Activated naive CD8-positive, alpha-beta T cell treated with anti-CD3 and anti-CD28 coated beads, Interleukin-2, amount 50 U/mL, for 16 hours (primary cell): ENCODE measurements at regions not wholly inside any gene's neighbourhood (a gene's known extent, or its start where the extent isn't known, plus 50 kb on each side); places are given as distances from the start of the nearest gene placed in this dataset.
"Not testable (repeated sequence)": the region's sequence is repeated elsewhere in the genome, so short reads cannot be mapped to it uniquely, and the experiment has no call there.

ENCODE experiments used
- DNase-seq: peaks from one replicate; pipeline ENCODE4 v3.0.0-alpha.2; 2020; ENCODE audit warnings: low read depth, low spot score

GRCh38 chr3:20403986-20404740 lies 218.2 kb upstream of the SGO1 start:
- DNase-seq: no peak

GRCh38 chr3:20401253-20401652 lies 215.2 kb upstream of the SGO1 start:
- DNase-seq: no peak

GRCh38 chr3:20400686-20401085 lies 214.7 kb upstream of the SGO1 start:
- no peak for DNase-seq

GRCh38 chr3:20400281-20400680 lies 214.3 kb upstream of the SGO1 start:
- DNase-seq: no peak

DNA sequence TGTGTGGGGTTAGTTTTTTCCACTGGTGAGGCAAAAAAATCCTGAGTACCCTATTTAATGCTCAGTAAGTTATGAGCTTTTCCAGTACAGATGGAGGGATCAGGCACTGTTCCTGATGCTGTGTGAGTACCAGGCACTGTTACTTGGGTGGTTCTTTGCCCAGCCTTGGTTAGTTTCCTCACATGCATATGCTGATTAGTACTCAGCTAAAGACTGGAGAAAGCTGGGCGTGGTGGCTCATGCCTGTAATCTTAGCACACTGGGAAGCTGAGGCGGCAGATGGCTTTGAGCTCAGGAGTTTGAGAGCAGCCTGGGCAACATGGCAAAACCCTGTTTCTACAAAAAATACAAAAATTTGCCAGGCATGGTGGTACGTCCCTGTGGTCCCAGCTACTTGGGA lies 210.3 kb upstream of the SGO1 start:
- no peak for DNase-seq

DNA sequence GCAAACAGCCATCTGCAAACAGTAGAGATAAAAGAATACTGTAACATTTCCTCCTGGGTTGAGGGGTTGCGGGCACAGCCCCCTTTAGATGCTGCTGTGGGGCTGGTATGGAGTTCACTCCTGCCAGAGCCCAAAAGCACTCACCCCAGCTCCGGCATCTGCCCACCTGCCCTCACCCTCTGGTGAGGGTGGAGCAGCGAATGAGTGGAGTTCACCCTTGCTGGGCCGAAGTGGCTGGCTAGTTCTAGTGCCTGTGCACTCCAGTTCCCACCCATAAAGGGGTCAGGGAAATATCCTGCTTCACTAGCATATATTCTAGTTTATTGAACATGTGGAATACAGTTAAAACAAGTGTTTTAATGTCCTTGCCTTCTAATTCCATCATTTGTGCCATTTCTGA lies 209.7 kb upstream of the SGO1 start:
- no peak for DNase-seq

DNA sequence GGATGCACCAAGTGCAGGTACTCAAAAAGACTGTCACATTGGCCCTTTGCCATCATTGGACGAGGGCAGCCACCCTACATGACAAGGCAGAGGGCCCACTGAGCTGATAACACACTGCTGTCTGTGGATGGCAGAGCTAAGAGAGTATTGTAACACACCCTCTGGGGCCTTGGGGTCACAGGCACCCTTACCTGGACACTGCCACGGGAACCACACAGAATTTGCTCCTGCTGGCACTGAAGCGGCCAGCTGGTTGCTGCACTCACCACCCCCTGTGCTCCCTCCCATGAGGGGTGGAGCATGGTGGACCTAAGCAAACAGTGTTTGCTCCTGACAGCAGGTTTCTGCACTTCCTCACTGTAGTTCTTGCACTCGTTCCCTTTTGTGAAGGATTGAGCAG lies 208.2 kb upstream of the SGO1 start:
- DNase-seq: no peak

- DNase-seq: no peak
Measured at GRCh38 chr3:20391644-20392043, 205.6 kb upstream of the SGO1 start.

DNA sequence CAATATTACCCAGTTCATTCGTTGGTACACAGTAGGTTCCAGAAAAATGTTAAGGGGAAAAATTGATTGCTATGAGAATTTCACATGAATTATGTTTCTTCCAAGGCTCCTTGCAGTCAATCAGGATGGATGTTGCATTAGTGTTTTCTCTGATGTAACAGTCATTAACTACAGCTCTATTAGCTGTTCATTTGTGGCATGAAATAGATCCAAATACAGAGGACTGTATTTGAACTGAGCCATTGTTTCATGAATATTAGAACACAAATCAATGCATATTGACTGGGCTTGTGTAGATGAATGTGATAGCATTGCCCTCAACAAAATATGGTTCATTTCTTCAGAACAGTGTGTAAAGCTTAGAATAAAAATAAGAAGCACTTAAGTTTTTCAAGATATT lies 203.0 kb upstream of the SGO1 start:
- DNase-seq: no peak

DNA sequence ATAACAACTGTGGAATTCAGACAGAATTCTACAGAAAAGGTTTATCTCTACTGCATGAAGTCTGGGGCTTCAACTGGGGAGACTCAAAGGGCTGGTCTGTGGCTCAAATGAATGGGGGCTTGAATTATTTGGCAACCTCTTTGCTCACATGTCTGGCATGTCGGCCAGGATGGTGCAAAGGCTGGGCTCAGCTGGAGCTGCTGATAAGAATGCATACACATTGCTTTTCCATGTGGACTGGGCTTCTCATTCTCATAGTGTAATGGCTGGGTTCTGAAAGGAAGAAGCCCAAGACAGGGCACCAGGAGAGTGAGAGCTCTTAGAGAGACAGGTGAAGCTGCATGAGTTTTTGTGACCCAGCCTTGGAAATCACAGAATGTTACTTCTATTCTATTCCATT lies 194.3 kb upstream of the SGO1 start:
- no peak for DNase-seq

- DNase-seq: no peak
Measured at GRCh38 chr3:20378315-20378714, 192.3 kb upstream of the SGO1 start.

DNA sequence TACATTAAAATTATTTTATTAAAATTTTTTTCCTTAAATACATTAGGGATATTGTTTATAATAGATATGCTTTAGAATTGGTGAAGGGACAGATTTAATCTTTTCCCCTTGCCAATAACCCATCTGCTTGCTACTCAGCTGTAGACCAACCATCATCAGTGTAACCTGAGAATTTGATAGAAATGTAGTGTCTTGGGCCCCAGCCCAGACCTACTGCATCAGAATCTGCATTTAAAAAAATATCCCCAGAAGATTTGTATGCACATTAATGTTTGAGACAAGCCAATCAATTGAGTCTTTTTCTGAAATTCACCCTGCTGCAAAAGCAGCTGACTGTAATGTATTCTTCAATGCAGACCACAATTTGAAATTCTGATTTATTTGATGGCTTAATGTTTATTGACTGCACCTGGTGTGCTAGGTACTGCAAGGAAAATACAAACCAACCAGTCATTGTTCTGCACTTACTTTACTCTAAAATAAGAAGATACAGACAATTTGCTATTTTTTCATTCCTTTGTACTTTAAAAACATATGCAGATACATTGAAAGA lies 190.7 kb upstream of the SGO1 start:
- DNase-seq: no peak

DNA sequence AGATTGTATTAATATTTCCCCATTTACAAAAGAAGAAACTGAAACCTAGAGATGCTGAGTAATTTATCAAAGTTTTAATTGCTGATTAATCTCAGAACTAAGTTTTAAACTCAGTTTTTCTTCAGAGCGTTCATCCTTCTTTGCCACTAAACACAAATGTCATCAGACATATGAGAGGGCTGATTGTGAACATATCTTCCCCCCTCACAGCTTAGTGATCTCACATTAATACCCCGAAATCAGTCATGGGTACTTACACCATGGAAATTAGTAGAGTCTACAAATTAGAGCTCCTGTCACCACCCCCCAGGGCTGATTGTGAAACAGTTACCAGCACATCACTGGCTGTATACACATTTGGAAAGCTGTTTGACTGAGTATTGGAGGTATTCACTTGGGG lies 189.3 kb upstream of the SGO1 start:
- no peak for DNase-seq

DNA sequence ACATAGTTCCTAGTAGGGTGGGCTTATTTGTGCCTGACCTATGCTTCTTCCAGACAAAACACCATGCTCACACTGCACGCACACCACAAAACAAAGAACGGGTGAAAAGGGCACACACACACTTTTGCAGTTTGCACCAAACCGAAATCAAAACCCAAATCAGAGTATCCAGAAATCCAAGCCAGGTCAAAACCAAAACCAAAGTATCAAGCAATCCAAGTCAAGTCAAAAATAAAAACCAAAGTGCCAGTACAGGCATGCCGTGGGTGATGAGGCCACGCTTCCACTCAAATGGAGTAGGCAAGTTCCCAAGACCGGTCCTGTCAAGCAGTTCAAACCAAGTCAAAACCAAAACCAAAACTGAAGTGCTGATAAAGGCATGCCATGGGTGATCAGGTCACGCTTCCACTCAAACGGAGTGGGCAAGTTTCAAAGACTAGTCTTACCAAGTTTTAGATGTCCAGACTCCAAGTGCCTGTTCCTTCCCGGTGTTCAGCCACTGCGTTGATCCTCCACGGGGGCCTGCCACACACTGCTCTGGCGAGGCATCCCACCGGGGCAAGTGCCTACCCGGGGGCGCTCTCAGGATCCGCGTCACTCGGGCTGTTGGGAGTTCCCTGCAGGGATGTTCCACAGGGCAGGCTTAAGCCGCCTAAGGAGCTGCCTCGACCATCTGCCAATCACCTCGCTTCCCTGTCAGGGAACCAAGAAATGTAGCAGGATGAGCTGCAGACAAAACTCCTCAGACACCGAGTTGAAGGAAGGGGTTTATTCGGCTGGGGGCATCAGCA lies 184.5 kb upstream of the SGO1 start:
- not testable (repeated sequence) for DNase-seq

GRCh38 chr3:20361000-20361399 lies 175.0 kb upstream of the SGO1 start:
- no peak for DNase-seq

- DNase-seq: no peak
Measured at GRCh38 chr3:20353286-20353685, 167.3 kb upstream of the SGO1 start.

- DNase-seq: no peak
Measured at GRCh38 chr3:20352546-20353179, 166.7 kb upstream of the SGO1 start.

- DNase-seq: no peak
Measured at GRCh38 chr3:20350449-20350848, 164.4 kb upstream of the SGO1 start.

DNA sequence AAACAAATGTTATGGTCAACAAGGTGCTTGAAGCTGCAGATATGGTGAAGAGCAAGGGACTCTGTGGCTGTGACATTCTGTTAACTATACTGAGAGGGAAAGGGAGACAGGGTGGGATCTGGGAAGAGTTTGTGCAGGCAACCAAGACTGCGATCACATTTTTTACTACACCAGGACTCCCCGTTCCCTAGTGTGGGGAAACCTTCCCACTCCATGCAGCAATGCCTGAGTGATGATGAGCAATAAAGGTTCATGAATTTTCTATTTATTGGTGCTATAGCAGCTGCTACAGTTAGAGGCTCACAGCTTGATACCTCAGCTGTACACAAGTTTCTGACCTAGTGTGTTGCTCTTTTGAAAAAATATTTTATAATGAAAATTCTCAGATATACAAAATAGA lies 160.9 kb upstream of the SGO1 start:
- no peak for DNase-seq

DNA sequence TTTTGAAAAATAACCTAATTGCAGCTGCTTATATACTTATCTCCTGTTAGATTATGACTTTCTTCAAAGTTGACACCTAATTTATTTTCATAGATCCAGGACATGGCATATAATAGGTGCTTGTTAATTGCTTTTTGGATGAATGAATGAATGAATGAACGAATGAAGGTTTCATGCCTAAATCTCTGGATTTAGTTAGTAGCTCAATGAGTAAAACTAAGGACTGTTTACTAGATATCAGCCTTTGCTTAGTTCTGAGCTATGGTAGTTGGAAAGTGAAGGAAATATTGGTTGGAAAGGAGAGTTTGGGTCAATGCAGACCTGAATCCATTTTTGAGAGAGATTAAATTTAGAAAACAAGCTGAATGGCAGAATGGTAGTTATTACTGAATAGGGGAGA lies 160.4 kb upstream of the SGO1 start:
- no peak for DNase-seq

DNA sequence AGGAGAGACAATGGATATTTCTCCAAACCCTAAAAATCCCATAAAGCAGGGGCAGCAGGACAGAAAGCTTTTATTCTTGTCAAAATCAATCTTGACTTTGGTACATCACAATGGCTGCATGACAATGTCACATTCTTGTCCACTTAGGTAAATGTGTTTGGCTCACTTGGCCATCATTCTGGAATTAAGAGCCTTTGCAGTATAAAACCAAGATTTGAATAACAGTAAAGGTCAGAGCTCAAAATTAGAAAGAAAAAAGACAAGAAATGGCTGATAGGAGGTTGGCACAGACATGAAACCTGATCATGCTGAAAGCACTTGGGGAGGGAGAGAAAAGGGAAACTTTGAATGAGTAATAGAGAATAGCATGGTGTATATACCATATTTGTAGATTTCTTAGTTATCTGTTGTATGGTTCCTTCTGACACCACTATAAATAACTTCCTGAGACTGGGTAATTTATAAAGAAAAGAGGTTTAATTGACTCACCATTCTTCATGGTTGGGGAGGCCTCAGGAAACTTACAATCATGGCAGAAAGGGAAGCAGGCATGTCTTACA lies 158.5 kb upstream of the SGO1 start:
- DNase-seq: no peak

DNA sequence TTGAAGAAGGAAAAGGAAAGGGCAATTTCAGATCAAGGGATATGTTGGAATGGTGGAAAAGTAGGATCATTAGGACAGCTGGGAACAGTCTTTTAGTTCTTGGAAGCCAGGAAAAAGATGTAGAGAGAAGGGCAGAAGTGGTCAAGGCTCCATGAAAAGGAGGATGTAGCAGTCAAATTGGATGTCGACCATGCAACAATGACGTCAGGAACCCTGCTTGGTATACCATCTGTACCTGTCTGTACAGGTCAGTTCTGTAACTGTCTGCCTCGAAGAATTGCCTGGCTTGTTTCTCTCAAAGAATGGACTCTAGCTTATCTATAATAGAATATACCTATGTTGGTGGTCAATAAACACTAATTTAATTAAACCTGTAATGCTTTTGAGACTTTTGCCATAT lies 157.8 kb upstream of the SGO1 start:
- DNase-seq: no peak
